PC-3 (cell line): ENCODE measurements at regions not wholly inside any gene's neighbourhood (a gene's known extent, or its start where the extent isn't known, plus 50 kb on each side); places are given as distances from the start of the nearest gene placed in this dataset.
"Not testable (repeated sequence)": the region's sequence is repeated elsewhere in the genome, so short reads cannot be mapped to it uniquely, and the experiment has no call there.

ENCODE experiments used
- ATAC-seq: fragments of 200-7000 bp; cut with Tn5 transposase; 2 replicates; pipeline ENCODE4 v1.9.1; 2020; ENCODE audit warnings: mild to moderate bottlenecking, moderate library complexity
- BruUV-seq: library from RNA; stranded (reverse); fragments of 400-500 nt; replicated peaks from 2 replicates; lab custom pipeline; 2021; lab: Mats Ljungman, UMichigan
- CTCF ChIA-PET: fragments of 300-600 bp; sonication (Branson Sonifier 250); formaldehyde crosslinking; loops from one replicate; lab custom pipeline; 2022; ENCODE audit warnings: antibody characterized with exemption; lab: Charles Lee
- POLR2A ChIA-PET: fragments of 300-600 bp; sonication (Branson Sonifier 250); formaldehyde crosslinking; loops from one replicate; lab custom pipeline; 2022; ENCODE audit warnings: antibody characterized with exemption; ENCODE audit not compliant: unreplicated experiment; lab: Charles Lee
- DNase-seq: peaks from one replicate; pipeline ENCODE4 v3.0.0-alpha.2; 2015
- H2AFZ ChIP-seq: fragments of 300-600 bp; sonication (generic); 2 replicates; pipeline ENCODE4 v1.6.0; 2016; ENCODE audit warnings: antibody characterized with exemption, low read length
- H3F3A ChIP-seq: fragments of 300-600 bp; sonication (generic); one replicate; pipeline ENCODE4 v1.6.0; 2017; ENCODE audit warnings: antibody characterized with exemption, low read length, control low read depth, mild to moderate bottlenecking; ENCODE audit not compliant: unreplicated experiment
- H3K27ac ChIP-seq: fragments of 300-600 bp; sonication (generic); 2 replicates; pipeline ENCODE4 v1.5.1; 2016; ENCODE audit warnings: mild to moderate bottlenecking, low read length
- H3K27me3 ChIP-seq: fragments of 300-600 bp; sonication (generic); 2 replicates; pipeline ENCODE4 v1.6.1; 2016; ENCODE audit warnings: low read length, mixed read lengths
- H3K36me3 ChIP-seq: fragments of 300-600 bp; sonication (generic); 2 replicates; pipeline ENCODE4 v1.6.1; 2016; ENCODE audit warnings: low read depth, mixed run types, low read length, mixed read lengths
- H3K4me1 ChIP-seq: fragments of 300-600 bp; sonication (generic); 2 replicates; pipeline ENCODE4 v1.5.1; 2016; ENCODE audit warnings: low read length; ENCODE audit not compliant: insufficient read depth
- H3K4me2 ChIP-seq: fragments of 300-600 bp; sonication (generic); 2 replicates; pipeline ENCODE4 v1.6.0; 2016; ENCODE audit warnings: low read length
- H3K4me3 ChIP-seq: fragments of 300-600 bp; sonication (generic); 2 replicates; pipeline ENCODE4 v1.5.1; 2016; ENCODE audit warnings: mild to moderate bottlenecking, low read length, mixed read lengths
- H3K79me2 ChIP-seq: fragments of 300-600 bp; sonication (generic); 2 replicates; pipeline ENCODE4 v1.6.1; 2017; ENCODE audit warnings: low read length, mixed read lengths
- H3K9ac ChIP-seq: fragments of 300-600 bp; sonication (generic); 2 replicates; pipeline ENCODE4 v1.6.0; 2016; ENCODE audit warnings: mild to moderate bottlenecking, low read length
- H3K9me2 ChIP-seq: fragments of 300-600 bp; sonication (generic); replicated peaks from 2 replicates; pipeline ENCODE4 v1.6.1; 2016; ENCODE audit warnings: mixed run types, low read length, mixed read lengths
- H3K9me3 ChIP-seq: fragments of 300-600 bp; sonication (generic); 2 replicates; pipeline ENCODE4 v1.6.1; 2016; ENCODE audit warnings: low read length, mixed read lengths
- H4K20me1 ChIP-seq: fragments of 300-600 bp; sonication (generic); 2 replicates; pipeline ENCODE4 v1.6.1; 2016; ENCODE audit warnings: low read length, mixed read lengths
- EZH2 ChIP-seq: fragments of 300-600 bp; sonication (generic); IDR thresholded peaks from one replicate; pipeline ENCODE4 v1.6.1; 2017; ENCODE audit warnings: antibody characterized with exemption, mild to moderate bottlenecking, low read length; ENCODE audit not compliant: unreplicated experiment
- EZH2phosphoT487 ChIP-seq: fragments of 300-600 bp; sonication (generic); IDR thresholded peaks from 2 replicates; pipeline ENCODE4 v1.6.1; 2018; ENCODE audit warnings: mild to moderate bottlenecking, antibody characterized with exemption, low read length, borderline replicate concordance
- intact Hi-C: fragments of 100-400 bp; cut with micrococcal nuclease; formaldehyde crosslinking; loops from 2 replicates; pipeline ENCODE4 v1.9.0; 2023
- TF ChIP-seq, protein P1 (sequence below): fragments of 300-600 bp; sonication (generic); conservative IDR thresholded peaks from 2 replicates; pipeline ENCODE4 v1.5.1; 2017; ENCODE audit warnings: antibody characterized with exemption, low read depth, mild to moderate bottlenecking, low read length

DNA sequence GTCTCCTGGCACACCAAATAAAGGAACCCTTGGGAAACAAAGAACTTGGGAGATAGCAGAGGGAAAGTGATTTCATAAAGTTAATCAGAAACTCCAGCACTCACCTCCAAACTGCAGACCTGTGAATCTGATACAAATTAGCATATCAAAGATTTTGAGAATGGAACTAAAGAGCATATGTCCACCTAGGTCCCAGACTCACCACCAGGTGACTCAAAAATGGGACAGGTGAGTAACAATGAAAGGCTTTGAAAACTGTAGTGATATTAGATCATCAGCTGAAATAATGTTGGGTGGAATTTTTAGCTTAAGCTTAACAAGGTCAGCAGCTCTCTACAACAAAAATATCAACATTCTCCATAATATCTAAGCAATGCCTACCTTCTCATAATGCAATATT, 214.8 kb downstream of the RERGL start:
- no peaks in the 10 kb centered on the region for H3F3A ChIP-seq
- ChIA-PET POLR2A (no interaction called here), CTCF (no interaction called here)
- H3K36me3 ChIP-seq, result no peaks in the 10 kb centered on the region
- H3K9me3 ChIP-seq, result no peaks in the 10 kb centered on the region
- TF ChIP-seq EZH2phosphoT487 (no peak), EZH2 (no peak)
- TF ChIP-seq, protein P1, sequence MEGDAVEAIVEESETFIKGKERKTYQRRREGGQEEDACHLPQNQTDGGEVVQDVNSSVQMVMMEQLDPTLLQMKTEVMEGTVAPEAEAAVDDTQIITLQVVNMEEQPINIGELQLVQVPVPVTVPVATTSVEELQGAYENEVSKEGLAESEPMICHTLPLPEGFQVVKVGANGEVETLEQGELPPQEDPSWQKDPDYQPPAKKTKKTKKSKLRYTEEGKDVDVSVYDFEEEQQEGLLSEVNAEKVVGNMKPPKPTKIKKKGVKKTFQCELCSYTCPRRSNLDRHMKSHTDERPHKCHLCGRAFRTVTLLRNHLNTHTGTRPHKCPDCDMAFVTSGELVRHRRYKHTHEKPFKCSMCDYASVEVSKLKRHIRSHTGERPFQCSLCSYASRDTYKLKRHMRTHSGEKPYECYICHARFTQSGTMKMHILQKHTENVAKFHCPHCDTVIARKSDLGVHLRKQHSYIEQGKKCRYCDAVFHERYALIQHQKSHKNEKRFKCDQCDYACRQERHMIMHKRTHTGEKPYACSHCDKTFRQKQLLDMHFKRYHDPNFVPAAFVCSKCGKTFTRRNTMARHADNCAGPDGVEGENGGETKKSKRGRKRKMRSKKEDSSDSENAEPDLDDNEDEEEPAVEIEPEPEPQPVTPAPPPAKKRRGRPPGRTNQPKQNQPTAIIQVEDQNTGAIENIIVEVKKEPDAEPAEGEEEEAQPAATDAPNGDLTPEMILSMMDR, result no peak
- no peak overlapping the region for H2AFZ ChIP-seq
- no peaks in the 10 kb centered on the region for H3K27me3 ChIP-seq
- no peaks in the 10 kb centered on the region for H3K9me2 ChIP-seq
- no peaks in the 10 kb centered on the region for H3K79me2 ChIP-seq
- no peak for DNase-seq
- H3K4me1 ChIP-seq, result no peaks in the 10 kb centered on the region
- no peaks in the 10 kb centered on the region for H4K20me1 ChIP-seq
- H3K4me2 ChIP-seq, result no peak overlapping the region
- ATAC-seq, result no peak
- no peak overlapping the region for H3K27ac ChIP-seq
- intact Hi-C loops, result loop anchor here (5.0 kb wide), 1 partner anchor 98 kb away; no protein-coding TSS in a partner anchor
- H3K9ac ChIP-seq, result no peak overlapping the region
- no TSS peak for BruUV-seq
- no peak overlapping the region for H3K4me3 ChIP-seq

DNA sequence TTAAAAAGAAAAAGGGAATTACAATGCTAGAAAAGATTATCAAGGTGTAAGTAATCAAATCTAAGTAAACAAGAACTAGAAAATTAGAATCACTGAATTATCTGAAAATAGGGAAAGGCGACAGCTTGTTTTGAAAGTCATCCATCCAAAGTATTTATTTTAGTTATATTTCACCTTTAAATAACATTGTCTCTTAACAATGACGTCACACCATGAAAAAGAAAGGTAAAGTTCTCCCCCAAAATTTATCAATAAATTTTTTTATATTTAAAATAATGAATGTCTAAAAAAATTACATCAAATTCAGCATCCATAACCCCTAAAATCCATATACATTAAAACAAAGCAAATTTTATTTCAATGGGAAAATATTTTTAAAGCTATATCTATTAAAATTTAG, 223.2 kb downstream of the RERGL start:
- TF ChIP-seq EZH2phosphoT487, result no peak
- TF ChIP-seq, protein P1, result no peak
- TF ChIP-seq EZH2, result no peak
- no TSS peak for BruUV-seq

DNA sequence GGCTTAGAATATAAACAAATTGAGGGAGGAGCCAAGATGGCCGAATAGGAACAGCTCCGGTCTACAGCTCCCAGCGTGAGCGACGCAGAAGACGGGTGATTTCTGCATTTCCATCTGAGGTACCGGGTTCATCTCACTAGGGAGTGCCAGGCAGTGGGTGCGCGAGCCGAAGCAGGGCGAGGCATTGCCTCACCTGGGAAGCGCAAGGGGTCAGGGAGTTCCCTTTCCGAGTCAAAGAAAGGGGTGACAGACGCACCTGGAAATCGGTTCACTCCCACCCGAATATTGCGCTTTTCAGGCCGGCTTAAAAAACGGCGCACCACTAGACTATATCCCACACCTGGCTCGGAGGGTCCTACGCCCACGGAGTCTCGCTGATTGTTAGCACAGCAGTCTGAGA, 234.4 kb downstream of the RERGL start:
- H3K9me3 ChIP-seq, H3K9me2 ChIP-seq, DNase-seq, H3K27ac ChIP-seq, ATAC-seq, H3K4me2 ChIP-seq, BruUV-seq, H4K20me1 ChIP-seq, H3K4me1 ChIP-seq, H3F3A ChIP-seq, H3K36me3 ChIP-seq, H3K9ac ChIP-seq, POLR2A ChIA-PET, H3K27me3 ChIP-seq, H2AFZ ChIP-seq, H3K79me2 ChIP-seq, CTCF ChIA-PET, H3K4me3 ChIP-seq: not testable (repeated sequence)
- intact Hi-C loops, result loop anchor here (2.0 kb wide), 1 partner anchor 89 kb away; no protein-coding TSS in a partner anchor

More for the DNA sequence above, 223.2 kb downstream of the RERGL start:
- Histone ChIP-seq H3K79me2 (no peaks in the 10 kb centered on the region), H3F3A (no peaks in the 10 kb centered on the region), H3K9ac (no peak overlapping the region), H3K9me3 (no peaks in the 10 kb centered on the region), H3K4me1 (no peaks in the 10 kb centered on the region), H2AFZ (no peak overlapping the region), H3K9me2 (no peaks in the 10 kb centered on the region), H3K27ac (no peak overlapping the region), H3K4me3 (no peak overlapping the region), H3K36me3 (no peaks in the 10 kb centered on the region), H4K20me1 (no peaks in the 10 kb centered on the region), H3K4me2 (no peak overlapping the region), H3K27me3 (no peaks in the 10 kb centered on the region)
- intact Hi-C loops, result no loop called here
- no peak for DNase-seq
- ChIA-PET CTCF (no interaction called here), POLR2A (no interaction called here)
- no peak for ATAC-seq
